LNCaP clone FGC (cell line): ENCODE measurements at regions not wholly inside any gene's neighbourhood (a gene's known extent, or its start where the extent isn't known, plus 50 kb on each side); places are given as distances from the start of the nearest gene placed in this dataset.
"Not testable (repeated sequence)": the region's sequence is repeated elsewhere in the genome, so short reads cannot be mapped to it uniquely, and the experiment has no call there.

Experiments used
- DNase-seq: peaks from one replicate; pipeline ENCODE4 v3.0.0-alpha.2; 2011; ENCODE audit warnings: low read depth
- H3K4me3 ChIP-seq: 2 replicates; pipeline ENCODE4 v1.5.1; 2011; ENCODE audit warnings: mild to moderate bottlenecking, low read depth, low read length, control low read depth
- TF ChIP-seq, protein P1 (sequence below): IDR thresholded peaks from 2 replicates; pipeline ENCODE4 v1.5.1; 2012; ENCODE audit warnings: mild to moderate bottlenecking; ENCODE audit not compliant: control insufficient read depth, insufficient read depth; ENCODE audit errors: extremely low read depth

DNA sequence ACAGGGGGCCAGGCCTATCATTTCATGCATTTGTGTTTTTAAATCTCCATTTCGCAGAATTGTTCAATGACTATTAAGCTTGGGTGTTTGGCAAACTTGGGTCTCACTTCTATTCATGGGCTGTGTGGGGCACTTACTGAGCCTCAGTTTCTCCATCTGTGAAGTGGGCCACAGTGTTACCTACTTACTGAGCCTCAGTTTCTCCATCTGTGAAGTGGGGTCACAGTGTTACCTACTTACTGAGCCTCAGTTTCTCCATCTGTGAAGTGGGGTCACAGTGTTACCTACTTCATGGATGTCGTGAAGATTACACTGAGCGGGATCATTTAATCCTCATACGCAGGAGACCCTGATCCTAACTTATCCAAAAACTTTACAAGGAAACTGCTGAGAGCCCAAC is 115.1 kb upstream of the STX18 start:
- TF ChIP-seq, protein P1, sequence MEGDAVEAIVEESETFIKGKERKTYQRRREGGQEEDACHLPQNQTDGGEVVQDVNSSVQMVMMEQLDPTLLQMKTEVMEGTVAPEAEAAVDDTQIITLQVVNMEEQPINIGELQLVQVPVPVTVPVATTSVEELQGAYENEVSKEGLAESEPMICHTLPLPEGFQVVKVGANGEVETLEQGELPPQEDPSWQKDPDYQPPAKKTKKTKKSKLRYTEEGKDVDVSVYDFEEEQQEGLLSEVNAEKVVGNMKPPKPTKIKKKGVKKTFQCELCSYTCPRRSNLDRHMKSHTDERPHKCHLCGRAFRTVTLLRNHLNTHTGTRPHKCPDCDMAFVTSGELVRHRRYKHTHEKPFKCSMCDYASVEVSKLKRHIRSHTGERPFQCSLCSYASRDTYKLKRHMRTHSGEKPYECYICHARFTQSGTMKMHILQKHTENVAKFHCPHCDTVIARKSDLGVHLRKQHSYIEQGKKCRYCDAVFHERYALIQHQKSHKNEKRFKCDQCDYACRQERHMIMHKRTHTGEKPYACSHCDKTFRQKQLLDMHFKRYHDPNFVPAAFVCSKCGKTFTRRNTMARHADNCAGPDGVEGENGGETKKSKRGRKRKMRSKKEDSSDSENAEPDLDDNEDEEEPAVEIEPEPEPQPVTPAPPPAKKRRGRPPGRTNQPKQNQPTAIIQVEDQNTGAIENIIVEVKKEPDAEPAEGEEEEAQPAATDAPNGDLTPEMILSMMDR, result no peak
- no peak for DNase-seq
- no peak overlapping the region for H3K4me3 ChIP-seq

DNA sequence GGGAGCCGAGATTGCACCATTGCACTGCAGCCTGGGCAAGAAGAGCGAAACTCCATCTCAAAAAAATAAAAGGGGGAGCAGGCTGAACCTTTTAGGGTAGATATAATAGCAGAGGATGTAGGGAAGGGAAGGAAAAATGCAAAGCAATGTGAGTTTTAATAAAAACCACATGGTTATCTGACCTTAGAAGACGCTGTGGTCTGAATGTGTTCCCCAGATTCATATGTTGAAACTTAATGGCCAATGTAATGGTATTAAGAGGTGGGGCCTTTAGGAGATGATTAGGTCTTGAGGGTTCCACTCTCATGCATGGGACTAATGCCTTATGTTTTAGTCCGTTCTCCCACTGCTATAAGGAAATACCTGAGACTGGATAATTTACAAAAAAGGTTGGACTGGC is 114.1 kb upstream of the STX18 start:
- no peak for DNase-seq
- TF ChIP-seq, protein P1, result no peak
- no peak overlapping the region for H3K4me3 ChIP-seq

DNA sequence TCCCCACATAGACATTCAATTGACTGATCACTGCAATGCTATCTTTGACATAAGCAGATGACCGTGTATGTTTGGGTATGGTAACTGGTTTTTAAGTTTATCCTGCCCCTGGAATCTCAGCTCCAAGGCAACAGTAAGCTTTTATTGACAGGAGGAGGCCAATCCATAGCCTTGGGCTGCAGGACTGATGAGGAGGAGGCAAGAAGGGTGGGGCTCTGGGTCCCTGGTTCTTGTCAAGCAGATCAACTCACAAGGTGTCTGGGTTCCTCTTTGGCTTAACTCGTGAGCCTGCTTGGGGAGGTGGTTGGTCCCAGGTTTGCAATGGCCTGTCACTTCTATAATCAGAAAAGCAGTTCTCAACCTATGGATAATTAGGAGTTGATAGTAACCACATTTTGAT is 113.2 kb upstream of the STX18 start:
- TF ChIP-seq, protein P1, result no peak
- no peak overlapping the region for H3K4me3 ChIP-seq
- no peak for DNase-seq

DNA sequence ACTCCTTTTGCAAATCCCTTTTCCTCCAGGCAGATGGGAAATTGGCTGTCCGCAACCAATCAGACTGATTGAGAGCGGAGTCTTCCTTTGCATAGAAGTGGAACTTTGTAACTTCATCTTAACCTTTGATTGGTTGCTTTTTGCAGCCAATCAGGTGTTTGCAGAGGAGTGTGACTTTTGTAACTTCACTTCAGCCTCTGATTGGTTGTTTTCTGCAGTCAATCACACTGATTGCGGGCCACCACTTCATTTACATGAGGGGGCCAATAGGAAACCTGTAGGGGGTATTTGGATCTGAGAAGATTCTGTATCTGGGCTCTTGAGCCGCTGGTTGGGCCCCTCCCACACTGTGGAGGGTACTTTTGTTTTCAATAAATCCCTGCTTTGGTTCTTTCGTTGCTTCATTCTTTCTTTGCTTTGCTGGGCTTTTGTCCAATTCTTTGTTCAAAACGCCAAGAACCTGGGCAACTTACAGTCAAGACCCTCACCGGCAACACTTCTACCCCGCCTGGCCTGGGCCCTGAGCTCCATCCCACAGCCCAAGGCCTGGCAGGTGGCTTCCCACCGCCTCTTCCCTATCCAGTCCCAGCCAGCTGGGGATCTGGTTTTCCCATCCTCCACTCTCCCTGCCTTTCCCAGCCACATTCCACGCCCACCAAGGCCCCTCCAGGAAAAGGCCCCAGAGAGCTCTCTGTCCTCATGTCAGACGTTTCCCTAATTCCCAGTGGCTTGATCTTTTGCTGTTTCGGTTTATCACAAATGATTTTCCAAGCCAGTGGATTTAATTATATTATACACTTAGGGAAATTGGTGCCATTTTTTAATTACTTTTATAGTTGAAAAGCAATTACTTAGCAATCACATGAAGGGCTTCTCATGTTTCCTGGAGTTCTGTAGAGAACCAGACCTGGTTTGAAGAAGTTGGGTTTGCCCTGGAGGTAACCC is 110.2 kb upstream of the STX18 start:
- TF ChIP-seq, protein P1, result no peak
- no peak overlapping the region for H3K4me3 ChIP-seq
- DNase-seq, result no peak

DNA sequence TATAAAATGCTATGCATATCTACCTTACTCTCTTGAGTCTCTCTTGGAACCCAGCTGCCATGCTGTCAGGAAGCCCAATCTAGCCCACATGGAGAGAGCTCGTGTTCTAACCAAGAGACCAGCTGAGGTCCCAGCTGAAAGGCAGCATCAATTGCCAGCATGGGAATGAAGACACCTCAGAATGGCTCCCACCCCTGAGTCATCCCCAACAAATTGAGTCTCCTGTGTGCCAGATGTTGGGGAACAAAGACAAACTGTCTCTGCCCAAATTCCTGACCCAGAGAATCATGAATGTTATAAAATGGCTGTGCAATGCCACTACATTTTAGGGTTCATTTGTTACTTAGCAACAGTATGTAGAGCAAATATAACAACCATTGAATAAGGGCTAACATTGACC is 105.2 kb upstream of the STX18 start:
- no peak overlapping the region for H3K4me3 ChIP-seq
- no peak for DNase-seq
- TF ChIP-seq, protein P1, result no peak

DNA sequence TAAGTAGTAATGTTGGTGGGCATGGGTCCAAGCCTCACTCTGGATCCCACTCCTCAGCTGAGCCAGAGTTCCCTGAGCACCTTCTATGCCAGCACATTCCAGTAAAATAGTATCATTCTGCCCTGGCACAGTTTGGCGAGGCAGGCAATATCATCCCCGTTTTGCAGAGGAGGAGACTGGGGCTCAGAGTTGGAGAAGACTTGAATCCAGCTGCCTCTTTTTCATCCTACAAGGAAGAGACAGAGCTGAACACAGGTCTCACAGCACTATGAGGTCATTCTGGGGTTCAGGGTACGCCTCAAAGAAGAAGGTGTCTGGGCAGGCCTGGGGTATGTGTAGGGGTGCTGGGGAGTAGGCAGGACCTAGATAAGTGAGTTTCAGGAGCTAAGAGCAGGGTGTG is 103.9 kb upstream of the STX18 start:
- TF ChIP-seq, protein P1, result no peak
- DNase-seq, result no peak
- no peak overlapping the region for H3K4me3 ChIP-seq

DNA sequence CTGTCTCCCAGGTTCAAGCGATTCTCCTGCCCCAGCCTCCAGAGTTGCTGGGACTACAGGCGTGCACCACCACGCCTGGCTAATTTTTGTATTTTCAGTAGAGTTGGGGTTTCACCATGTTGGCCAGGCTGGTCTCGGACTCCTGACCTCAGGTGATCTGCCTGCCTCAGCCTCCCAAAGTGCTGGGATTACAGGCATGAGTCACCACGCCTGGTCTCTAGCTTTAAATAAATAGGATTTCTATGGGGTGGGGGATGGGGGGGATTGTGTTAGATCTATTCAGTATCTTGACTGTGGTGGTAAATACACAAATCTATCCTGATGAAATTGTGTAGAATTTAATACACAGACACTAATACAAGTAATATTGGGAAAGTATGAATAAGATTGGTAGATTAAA is 102.4 kb upstream of the STX18 start:
- not testable (repeated sequence) for DNase-seq, H3K4me3 ChIP-seq

DNA sequence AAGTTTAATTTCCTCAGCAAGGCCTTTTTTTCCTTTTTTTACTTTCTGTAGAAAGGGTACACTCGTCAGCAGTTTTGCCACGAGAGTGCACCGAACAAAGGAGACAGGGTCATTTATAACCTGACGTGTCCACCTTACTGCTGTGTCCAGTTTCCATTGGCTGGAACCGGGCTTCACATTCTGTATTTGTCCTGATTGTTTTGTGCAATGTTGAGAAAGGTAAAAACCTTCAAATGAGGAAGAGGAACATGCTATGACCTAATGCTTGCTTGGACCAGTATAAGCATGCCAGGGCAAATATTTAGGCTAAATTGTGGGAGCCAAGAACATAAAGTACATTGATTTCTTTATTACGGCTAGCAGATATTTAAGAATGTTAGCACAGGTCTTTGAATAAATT is 101.9 kb upstream of the STX18 start:
- peak; percentile 94 for DNase-seq
- not testable (repeated sequence) for H3K4me3 ChIP-seq
